H1 (cell line): ENCODE measurements at regions not wholly inside any gene's neighbourhood (a gene's known extent, or its start where the extent isn't known, plus 50 kb on each side); places are given as distances from the start of the nearest gene placed in this dataset.

Source experiments
- ATF2 ChIP-seq: IDR thresholded peaks from 2 replicates; pipeline ENCODE4 v1.6.1; 2012; ENCODE audit warnings: low read length, inconsistent platforms
- ATF3 ChIP-seq: IDR thresholded peaks from 2 replicates; pipeline ENCODE4 v1.6.1; 2011; ENCODE audit warnings: low read depth, mild to moderate bottlenecking, low read length; ENCODE audit not compliant: insufficient read depth
- CBX8 ChIP-seq: fragments of 300-800, 300-1000 bp; sonication (generic); IDR thresholded peaks from 2 replicates; pipeline ENCODE4 v1.7.1; 2016; ENCODE audit warnings: low read depth, low read length, borderline replicate concordance
- JUND ChIP-seq: IDR thresholded peaks from 2 replicates; pipeline ENCODE4 v1.6.1; 2011; ENCODE audit warnings: mild to moderate bottlenecking, improper control_type of control experiment, low read length
- KDM1A ChIP-seq: fragments of 200-600, 300-600 bp; sonication (generic); IDR thresholded peaks from 2 replicates; pipeline ENCODE4 v1.7.1; 2016; ENCODE audit warnings: mild to moderate bottlenecking, low read length, borderline replicate concordance
- MAFK ChIP-seq: IDR thresholded peaks from 2 replicates; pipeline ENCODE4 v1.6.1; 2012; ENCODE audit warnings: low read depth, mild to moderate bottlenecking, improper control_type of control experiment, low read length
- TAF7 ChIP-seq: optimal IDR thresholded peaks from 2 replicates; pipeline ENCODE3; 2011; ENCODE audit warnings: low read depth, mild to moderate bottlenecking, inconsistent platforms, low read length, moderate library complexity, borderline replicate concordance
- ZNF274 ChIP-seq: IDR thresholded peaks from 2 replicates; pipeline ENCODE4 v1.7.0; 2012; ENCODE audit warnings: low read length, borderline replicate concordance; ENCODE audit errors: extremely low read depth

- TF ChIP-seq ATF2 (no peak), CBX8 (no peak), JUND (no peak), ATF3 (no peak), TAF7 (no peak), MAFK (no peak), KDM1A (no peak), ZNF274 (no peak)
Observed at GRCh38 chr7:156167987-156168386, 355.7 kb upstream of the SHH start (continued).
